Tibial nerve (tissue), 4 donors: ENCODE measurements at regions not wholly inside any gene's neighbourhood (a gene's known extent, or its start where the extent isn't known, plus 50 kb on each side); places are given as distances from the start of the nearest gene placed in this dataset.

Experiments used
- EP300 ChIP-seq, 2 donors: sonication (generic); formaldehyde crosslinking; IDR thresholded peaks; one replicate each; pipeline ENCODE4 v1.6.1; 2017; ENCODE audit warnings: antibody characterized with exemption in 2 of 2, mild to moderate bottlenecking in 1 of 2
- POLR2A ChIP-seq, 2 donors: fragments of 450-650 bp; IDR thresholded peaks; one replicate each; pipeline ENCODE4 v1.6.1; 2017; ENCODE audit warnings: antibody characterized with exemption in 2 of 2, mild to moderate bottlenecking in 2 of 2, moderate library complexity in 2 of 2
- TF ChIP-seq, protein P1 (sequence below), 5 experiments: fragments of 200-600 bp in 3 of 5; fragments of 450-650 bp in 2 of 5; sonication (generic) in 3 of 5; IDR thresholded peaks; one replicate each; pipeline ENCODE4 v1.5.1; 2016 to 2019; ENCODE audit warnings: antibody characterized with exemption in 5 of 5, mild to moderate bottlenecking in 3 of 5, moderate library complexity in 2 of 5

DNA sequence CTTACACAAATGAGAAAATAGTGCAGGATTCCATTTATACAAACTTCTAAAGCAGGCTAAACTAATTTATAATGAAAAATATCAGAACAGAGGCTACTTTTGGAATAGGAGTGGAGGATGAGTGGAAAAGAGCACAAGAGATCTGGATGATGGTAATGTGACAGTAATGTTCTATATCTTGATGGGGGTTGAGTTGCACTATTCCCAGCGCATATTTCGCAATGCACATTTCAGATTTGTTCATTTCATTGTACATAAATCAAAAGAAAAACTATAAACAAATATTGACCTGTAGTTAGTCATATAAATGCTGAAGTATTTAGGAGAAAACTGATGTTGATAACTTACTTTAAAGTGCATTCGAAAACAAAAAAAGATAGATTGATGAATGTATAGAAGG is 177.0 kb upstream of the MAOA start:
- TF ChIP-seq, protein P1, sequence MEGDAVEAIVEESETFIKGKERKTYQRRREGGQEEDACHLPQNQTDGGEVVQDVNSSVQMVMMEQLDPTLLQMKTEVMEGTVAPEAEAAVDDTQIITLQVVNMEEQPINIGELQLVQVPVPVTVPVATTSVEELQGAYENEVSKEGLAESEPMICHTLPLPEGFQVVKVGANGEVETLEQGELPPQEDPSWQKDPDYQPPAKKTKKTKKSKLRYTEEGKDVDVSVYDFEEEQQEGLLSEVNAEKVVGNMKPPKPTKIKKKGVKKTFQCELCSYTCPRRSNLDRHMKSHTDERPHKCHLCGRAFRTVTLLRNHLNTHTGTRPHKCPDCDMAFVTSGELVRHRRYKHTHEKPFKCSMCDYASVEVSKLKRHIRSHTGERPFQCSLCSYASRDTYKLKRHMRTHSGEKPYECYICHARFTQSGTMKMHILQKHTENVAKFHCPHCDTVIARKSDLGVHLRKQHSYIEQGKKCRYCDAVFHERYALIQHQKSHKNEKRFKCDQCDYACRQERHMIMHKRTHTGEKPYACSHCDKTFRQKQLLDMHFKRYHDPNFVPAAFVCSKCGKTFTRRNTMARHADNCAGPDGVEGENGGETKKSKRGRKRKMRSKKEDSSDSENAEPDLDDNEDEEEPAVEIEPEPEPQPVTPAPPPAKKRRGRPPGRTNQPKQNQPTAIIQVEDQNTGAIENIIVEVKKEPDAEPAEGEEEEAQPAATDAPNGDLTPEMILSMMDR (IDR thresholded peaks at IDR 0.05) = no peak
- no peak for TF ChIP-seq POLR2A (IDR thresholded peaks at IDR 0.05)
- TF ChIP-seq EP300 (IDR thresholded peaks at IDR 0.05) = no peak
